HG03558 (cell line): ENCODE measurements at regions not wholly inside any gene's neighbourhood (a gene's known extent, or its start where the extent isn't known, plus 50 kb on each side); places are given as distances from the start of the nearest gene placed in this dataset.

Experiments used
- ATAC-seq: cut with Tn5 transposase; IDR thresholded peaks from one replicate; pipeline ENCODE4 v1.9.1; 2021; ENCODE audit warnings: moderate number of reproducible peaks; ENCODE audit not compliant: unreplicated experiment; ENCODE audit errors: extremely low read depth

DNA sequence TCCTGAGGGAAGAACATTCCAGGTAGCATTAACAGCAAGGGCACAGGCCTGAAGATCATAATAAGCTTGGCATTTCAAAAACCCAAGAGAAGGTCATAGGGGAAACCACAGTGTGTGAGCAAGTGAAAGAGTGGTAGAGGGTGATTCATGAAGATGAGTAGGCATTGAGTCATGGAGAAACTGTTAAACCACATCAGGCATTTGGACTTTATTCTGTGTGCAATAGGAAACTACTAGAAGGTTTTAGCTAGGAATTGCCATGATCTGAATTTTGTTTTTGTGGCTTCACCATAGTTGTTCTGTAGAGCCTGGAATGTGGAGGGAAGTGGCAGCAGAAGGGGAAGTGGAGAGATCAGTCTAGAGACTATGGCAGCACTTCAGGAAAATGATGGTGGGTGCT is 359.0 kb upstream of the PTBP2 start:
- ATAC-seq = peak; percentile 91

DNA sequence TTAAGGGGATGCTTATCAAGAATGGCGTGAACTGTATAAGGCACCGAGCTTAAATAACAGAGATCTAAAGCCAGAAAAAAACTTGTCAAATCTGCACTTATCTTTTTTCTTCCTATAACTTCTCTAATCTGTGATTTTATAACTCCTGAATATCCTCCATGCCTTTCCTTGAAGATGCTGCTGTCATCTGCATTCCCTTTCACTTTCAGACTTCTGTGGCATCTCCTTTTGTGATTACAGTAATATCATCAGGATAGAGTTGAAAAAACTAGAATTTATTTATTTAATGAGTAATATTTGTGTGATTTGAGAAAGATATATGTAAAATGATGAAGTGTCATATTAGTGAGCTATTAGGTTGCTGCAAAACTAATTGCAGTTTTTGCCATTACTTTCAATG is 357.8 kb upstream of the PTBP2 start:
- no peak for ATAC-seq

DNA sequence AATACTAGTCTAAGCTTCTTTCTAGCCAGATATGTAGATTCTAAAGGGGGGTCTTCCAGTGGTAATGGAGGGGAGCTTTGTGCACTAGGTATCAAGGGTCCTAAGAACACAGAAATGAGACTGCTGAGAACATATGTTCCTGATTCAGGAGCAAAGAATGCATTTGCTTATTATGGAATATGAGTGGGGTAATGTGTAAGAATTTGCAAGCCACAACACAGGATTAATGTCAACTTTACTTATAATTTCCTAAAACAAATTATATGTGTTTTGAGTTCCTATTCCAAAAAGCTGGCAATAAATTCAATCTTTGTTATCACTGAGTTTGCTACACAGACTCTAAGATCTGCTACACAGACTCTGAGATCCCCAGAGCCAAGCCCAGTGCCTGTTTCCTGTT is 357.0 kb upstream of the PTBP2 start:
- ATAC-seq = no peak

DNA sequence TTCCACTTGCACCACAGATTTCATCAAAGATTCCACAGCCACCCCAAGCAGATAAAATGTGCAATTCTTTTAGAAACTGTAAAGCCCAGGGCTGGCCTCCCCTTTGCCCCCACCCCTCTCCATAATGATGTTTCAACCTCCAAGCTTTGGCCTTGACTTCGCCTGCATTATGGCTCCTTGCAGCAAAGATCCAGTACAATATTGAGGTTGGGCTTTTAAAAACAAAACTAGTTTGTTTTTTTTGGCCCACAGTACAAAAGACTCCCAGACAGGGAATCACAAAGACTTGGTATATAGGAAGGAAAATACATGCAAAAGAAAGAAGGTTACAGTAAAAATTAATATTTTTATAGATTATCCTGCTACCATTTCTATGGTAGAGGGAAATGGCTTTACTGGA is 356.5 kb upstream of the PTBP2 start:
- no peak for ATAC-seq

DNA sequence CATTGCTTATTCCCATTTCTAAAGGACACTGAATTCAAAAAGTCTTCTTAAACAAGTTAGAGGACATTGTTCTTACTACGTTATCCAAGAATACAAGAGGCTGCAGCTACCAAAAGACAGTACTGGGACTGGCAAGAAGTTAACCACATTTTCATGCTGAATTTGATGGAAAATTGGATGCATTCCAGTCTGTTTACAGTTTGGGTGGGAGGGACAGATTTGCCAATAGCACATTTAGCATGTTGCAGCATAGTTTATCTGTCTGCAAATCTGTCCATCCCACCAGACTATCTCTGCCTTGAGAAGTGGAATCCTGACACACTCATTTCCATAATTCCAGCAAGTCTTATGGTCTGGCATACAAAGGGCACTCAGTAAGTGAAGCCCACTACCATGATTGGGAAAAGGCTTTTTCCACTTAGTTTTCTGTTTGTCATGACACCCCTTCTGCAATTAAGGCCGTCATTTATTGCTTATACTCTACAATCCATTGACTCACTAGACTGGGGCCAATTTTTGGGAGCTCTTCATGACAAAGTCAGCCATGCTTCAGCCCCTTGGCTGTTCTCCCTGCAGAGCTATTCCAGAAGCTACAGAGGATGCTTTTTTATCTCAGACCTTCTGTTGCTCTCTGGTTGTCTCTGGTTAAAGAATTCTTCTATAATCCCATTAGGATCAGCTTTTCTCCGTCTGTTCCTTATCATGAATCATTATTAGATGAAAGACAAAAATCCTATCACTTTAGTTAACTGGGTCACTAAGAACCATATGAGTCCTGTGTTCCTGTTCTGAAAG is 355.8 kb upstream of the PTBP2 start:
- no peak for ATAC-seq

DNA sequence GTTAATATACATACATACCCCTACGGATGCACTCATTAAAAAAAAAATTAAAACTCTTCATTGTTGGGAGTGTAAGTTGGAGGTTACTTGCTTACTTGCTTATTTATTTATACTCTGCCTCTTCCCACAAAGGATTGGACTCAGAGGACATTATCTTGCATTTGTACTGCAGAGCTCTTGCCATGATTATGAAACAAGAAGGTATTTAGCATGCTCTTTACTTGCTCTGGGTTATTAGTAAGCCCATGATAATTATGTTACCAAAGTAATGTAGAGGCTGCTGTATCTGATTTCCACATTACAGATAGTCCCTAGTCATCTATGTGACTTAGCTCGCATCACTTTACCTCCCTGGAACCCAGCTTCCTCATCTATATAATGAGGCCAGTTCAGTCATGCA is 355.1 kb upstream of the PTBP2 start:
- ATAC-seq = no peak

DNA sequence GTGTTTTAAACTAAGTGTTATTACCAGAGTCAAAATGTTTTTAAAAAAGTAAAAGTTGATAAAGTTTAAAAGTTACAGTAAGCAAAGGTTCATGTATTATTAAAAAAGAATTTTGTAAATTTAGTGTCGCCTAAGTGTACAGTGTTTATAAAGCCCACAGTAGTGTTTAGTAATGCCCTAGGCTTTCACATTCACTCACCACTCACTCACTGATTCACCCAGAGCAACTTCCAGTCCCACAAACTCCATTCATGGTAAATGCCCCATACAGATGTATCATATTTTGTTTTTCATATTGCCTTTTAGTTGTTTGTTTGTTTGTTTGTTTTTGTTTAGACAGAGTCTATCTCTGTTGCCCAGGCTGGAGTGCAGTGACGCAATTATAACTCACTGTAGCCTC is 353.8 kb upstream of the PTBP2 start:
- ATAC-seq = no peak

DNA sequence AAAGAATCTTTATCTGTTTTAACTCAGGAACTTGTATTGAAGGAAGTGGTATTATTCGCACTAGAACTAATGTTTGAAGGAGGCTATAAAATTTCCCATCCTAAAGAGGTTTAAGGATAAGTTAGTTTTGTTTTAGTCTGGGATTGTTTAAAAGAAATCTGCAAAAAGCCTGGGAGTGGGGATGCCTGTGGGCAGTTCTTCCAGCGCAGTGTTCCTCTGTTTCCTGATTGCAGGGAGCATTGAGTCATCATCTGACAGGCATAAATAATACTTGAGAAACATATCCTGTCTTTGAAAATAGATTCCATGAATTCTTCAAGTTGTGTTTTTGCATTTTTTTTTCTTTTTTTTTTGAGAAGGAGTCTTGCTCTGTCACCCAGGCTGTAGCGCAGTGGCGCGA is 350.8 kb upstream of the PTBP2 start:
- ATAC-seq = no peak

DNA sequence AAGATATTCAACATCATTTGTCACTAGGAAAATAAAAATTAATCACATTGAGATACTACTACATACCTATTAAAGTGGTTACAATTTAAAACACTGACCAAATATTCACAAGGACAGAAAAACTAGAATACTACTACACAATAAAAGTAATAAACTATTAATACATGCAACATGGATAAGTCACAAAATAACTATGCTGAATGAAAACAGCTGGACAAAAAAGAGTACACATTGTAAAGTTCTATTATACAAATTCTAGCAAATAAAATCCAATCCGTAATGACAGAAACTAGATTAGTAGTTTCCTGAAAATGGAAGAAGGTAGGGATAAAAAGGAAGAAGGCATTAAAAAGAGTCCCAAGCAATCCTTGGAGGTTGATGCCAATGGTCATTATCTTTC is 348.7 kb upstream of the PTBP2 start:
- no peak for ATAC-seq

DNA sequence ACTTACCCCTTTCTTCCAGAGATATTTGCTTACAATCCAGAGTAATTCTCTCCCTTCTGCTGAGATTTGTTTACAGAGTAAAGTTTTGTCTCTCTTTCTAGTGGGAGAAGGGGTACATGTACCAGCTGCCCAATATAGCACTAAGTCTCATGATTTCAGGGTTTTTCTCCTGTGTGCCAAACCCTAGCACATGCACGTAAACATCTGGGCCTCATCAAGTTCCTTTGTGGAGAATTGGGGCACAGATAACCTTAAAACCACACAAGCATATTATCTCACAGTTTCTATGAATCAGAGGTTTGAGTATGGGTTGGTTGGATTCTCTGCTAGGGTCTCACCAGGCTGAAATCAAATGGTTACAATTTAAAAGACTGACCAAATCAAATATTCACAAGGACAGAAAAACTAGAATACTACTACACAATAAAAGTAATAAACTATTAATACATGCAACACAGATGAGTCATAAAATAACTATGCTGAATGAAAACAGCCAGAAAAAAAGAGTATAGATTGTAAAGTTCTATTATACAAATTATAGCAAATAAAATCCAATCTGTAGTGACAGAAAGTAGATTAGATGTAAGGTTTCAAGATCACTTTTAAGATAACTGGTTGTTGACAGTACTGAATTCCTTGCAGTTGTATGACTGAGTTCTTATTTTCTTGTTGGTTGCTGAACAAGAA is 347.4 kb upstream of the PTBP2 start:
- no peak for ATAC-seq

DNA sequence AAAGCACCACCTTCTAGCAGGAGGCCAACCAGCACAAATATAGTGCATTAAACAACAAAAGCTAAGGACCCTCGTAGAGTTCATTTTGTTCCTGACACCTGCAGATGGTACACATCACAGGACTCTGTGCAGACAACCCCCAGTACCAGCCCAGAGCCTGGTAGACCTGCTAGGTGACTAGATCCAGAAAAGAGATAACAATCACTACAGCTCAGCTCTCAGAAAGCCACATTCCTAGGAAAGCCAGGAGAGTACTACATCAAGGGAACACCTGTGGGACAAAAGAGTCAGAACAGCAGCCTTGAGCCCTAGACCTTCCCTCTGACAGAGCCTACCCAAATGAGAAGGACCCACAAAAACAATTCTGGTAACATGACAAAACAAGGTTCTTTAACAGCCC is 344.7 kb upstream of the PTBP2 start:
- ATAC-seq = no peak

DNA sequence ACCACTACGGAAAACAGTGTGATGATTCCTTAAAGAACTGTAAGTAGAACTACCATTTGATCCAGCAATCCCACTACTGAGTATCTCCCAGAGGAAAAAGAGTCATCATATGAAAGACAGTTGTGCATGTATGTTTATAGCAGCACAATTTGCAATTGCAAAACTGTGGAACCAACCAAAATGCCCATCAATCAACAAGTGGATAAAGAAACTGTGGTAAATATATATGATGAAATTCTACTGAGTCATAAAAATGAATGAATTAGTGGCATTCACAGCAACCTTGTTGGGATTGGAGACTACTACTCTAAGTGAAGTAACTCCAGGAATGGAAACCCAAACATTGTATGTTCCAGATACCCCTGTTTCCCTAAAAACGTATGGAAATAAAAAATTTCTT is 337.0 kb upstream of the PTBP2 start:
- ATAC-seq = no peak

DNA sequence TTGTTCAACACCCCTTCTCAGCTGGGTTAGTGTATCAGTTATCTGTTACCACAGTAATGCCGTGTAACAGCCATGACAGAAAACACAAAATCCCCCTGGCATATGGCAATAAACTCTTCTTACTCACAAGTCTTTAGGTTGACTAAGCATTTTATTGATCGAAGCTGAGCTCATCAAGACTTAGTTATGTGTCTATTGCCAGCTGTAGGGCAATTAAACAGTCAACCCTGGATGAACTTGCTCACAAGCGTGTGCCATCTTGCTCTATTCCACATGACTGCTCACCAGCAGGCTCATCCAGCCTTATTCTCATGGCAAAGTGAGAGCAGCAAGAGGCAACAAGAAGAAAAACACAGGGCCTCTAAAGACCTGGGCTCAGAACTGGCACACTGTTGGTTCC is 333.8 kb upstream of the PTBP2 start:
- ATAC-seq = no peak

DNA sequence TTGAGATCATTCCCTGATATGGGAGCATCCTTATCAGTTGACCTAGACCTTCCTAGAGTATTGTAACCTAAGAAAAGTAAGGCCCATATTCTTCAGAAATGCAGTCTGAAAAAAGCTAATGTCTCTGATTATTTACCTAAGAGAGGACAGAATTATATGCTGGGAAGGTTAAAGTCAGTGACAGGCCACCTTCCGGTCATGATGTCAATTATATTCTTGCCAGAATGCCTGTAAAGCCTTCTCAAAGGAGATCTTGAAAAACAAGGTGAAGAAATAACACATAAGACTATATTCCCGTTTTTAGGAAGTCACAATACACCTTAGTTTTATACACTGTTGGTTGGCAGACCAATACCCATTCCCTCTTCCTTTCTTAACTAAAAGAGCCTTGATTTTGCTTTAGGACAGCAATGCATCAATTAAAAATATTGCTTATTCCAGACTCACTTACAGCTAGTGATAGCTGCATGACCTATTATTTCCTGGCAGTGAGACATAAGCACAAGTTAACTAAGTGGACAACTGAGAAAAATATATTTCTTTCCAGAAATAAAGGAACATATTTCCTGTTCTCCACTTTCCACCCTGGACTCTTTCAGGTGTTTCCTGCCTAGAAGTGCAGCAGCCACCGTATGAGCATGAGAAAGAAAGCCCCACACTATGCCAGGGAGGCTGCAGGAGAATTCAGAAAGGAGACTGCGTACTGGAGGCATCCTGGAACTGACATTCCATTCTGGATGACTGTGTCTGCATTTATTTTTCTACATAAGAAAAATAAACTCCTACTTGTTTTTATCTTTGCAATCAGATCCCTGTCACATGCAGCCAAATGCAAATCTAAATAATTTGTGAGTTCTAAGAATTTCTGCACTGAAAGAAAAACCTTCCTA is 332.9 kb upstream of the PTBP2 start:
- no peak for ATAC-seq

DNA sequence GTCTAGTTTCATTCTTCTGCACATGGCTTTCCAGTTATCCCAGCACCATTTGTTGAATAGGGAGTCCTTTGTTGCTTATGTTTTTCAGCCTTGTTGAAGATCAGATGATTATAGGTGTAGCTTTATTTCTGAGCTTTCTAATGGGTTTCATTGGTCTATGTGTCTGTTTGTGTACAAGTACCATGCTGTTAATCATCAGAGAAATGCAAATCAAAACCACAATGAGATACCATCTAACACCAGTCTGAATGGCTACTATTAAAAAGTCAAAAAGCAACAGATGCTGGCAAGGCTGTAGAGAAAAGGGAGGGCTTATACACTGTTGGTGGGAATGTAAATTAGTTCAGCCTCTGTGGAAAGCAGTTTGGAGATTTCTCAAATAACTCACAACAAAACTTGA is 321.5 kb upstream of the PTBP2 start:
- no peak for ATAC-seq

DNA sequence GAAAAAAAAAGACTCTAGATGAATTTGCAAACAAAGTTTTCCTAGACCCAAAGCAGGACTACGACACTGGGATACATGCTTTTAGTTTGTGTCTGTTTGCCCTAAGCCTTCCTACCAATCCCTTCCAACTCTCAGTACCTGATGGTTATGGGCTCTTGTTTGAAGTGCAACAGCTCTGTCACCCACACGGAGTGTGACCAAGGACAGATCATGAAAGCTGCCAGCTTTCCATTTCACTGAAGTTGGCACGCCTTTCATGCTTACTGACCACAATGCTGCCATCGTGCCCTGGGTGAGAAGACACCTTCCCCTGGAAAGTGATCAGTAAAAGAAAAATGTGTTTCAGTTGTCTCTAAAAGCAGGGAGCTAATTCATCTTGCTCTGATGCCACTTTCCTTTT is 312.5 kb upstream of the PTBP2 start:
- no peak for ATAC-seq

DNA sequence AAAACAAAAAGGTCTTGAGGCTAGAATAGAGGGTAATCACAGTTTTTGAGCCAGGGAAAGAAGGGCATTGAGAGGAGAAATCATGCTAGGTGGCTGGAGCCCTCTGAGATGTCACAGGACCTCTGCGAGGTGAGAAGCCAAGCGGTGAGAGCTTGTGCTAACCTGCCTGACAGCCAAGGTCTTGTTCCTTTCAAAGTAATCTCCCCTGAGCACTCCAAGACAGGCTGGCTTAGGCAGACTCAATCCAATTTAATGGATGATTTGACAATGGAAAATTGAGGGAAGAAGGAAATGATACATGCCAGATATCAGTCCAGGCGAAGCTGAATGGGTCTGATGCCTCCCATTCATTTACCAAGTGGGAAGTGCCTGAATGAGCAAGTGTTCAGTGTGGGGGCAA is 311.9 kb upstream of the PTBP2 start:
- ATAC-seq = no peak

DNA sequence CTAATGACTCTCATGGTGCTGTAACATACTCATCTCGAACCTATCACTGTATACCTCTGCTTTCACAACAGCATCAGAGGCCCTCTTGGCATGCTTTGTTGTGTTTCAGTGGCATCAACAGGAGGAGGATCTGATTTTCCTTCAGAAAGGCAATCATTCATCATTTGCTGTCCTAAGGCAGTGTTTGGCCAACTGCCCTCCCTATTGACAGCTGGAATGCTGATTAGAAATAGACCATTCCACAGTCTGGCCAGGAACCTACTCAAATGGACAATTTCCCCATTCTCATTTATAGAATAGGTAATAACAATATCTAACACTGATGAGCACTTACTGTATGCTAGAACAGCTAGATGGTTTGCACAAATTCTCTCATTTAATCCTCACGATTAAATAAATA is 310.6 kb upstream of the PTBP2 start:
- no peak for ATAC-seq

DNA sequence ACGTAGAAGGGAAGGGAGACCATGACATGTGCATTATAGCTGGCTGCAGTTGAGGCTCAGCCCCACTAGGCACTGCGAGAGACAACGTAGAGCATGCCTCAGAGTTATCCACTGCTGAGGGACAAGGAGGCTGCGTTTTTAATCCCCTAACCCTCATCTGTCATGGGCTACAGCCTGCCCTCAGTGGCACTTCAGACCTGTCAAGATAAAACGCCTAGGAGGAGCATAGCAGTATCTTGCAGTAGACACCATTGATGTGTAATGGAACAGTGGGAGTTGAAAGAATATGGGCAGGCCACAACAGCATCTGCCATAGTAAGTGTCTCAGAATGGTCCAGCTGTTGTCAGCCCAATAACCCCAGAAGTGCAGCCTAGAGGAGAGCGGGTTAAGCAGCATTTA is 307.0 kb upstream of the PTBP2 start:
- no peak for ATAC-seq

DNA sequence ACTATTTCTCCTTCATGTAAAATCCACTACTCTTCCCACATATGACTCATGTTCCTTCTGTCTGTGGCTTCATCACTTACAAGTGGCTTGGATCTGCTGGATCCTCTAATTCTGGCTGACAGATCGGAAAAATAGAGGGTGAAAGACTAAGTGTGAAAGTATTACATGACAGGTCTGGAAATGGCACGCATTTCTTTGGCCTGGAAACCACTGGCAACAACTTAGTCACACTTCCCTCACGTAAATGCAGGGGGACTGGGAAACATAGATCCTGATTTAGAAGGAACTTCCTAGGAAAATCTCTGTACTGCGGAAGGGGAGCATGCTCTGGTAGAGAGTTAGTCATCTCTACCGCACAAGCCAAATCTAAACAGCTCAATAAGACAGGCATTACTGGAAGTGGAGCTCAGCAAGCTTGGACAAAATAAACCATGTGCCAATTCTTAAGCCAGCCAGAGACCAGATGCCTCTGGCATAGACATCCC is 305.4 kb upstream of the PTBP2 start:
- no peak for ATAC-seq
